HCT116 (cell line): ENCODE measurements at regions not wholly inside any gene's neighbourhood (a gene's known extent, or its start where the extent isn't known, plus 50 kb on each side); places are given as distances from the start of the nearest gene placed in this dataset.

Experiments used
- ATAC-seq: fragments of 200-7000 bp; cut with Tn5 transposase; 2 replicates; pipeline ENCODE4 v1.9.1; 2020; ENCODE audit warnings: mild to moderate bottlenecking, moderate library complexity
- BruUV-seq: library from RNA; stranded (reverse); fragments of 400-500 nt; replicated peaks from 2 replicates; lab custom pipeline; 2021; lab: Mats Ljungman, UMichigan
- CTCF ChIA-PET: fragments of 300-600 bp; sonication (Branson Sonifier 250); formaldehyde crosslinking; loops from one replicate; lab custom pipeline; 2021; ENCODE audit warnings: antibody characterized with exemption; lab: Charles Lee
- POLR2A ChIA-PET: fragments of 300-600, 350-600 bp; sonication (Branson Sonifier 250); formaldehyde crosslinking; loops from one replicate; lab custom pipeline; 2021; ENCODE audit warnings: antibody characterized with exemption; lab: Charles Lee
- RAD21 ChIA-PET, 2 experiments: fragments of 300-600 bp; sonication (Branson Sonifier 250); formaldehyde crosslinking; loops; one replicate each; lab custom pipeline; 2023; ENCODE audit warnings: low total read pairs in 2 of 2; ENCODE audit not compliant: uncharacterized antibody in 2 of 2, unreplicated experiment in 2 of 2, low non-redundant PET in 1 of 2; lab: Charles Lee
- DNase-seq: peaks from one replicate; pipeline ENCODE4 v3.0.0-alpha.2; 2010; ENCODE audit warnings: low read depth, low spot score
- H2AFZ ChIP-seq: fragments of 200-600 bp; shearing (Covaris generic), sonication (generic); 2 replicates; pipeline ENCODE4 v1.6.1; 2017; ENCODE audit warnings: low read depth, mixed run types, mixed read lengths, antibody characterized with exemption, low read length; ENCODE audit not compliant: poor library complexity, severe bottlenecking
- H3K27ac ChIP-seq: 2 replicates; pipeline ENCODE4 v1.5.1; 2012; ENCODE audit warnings: low read depth, low read length
- H3K27me3 ChIP-seq: fragments of 200-600 bp; sonication (generic); 2 replicates; pipeline ENCODE4 v1.6.1; 2016; ENCODE audit warnings: mixed run types, low read length, mixed read lengths; ENCODE audit not compliant: insufficient read depth
- H3K36me3 ChIP-seq, 2 experiments: fragments of 200-500 bp in 1 of 2; fragments of 200-600 bp in 1 of 2; sonication (Bioruptor generic) in 1 of 2; sonication (generic) in 1 of 2; 2 replicates each; pipeline versions ENCODE4 v1.5.1 to v1.6.1; 2014 to 2016; ENCODE audit warnings: low read length in 2 of 2, inconsistent platforms in 1 of 2, mixed read lengths in 1 of 2, mixed run types in 1 of 2; ENCODE audit not compliant: insufficient read depth in 2 of 2, control insufficient read depth in 1 of 2
- H3K4me1 ChIP-seq, 2 experiments: fragments of 200-600 bp in 1 of 2; sonication (generic) in 1 of 2; 2 replicates each; pipeline versions ENCODE4 v1.5.1 to v1.6.1; 2012 to 2017; ENCODE audit warnings: low read length in 2 of 2, inconsistent platforms in 1 of 2, mild to moderate bottlenecking in 1 of 2, mixed read lengths in 1 of 2, mixed run types in 1 of 2, moderate library complexity in 1 of 2; ENCODE audit not compliant: insufficient read depth in 2 of 2, control insufficient read depth in 1 of 2
- H3K4me2 ChIP-seq: fragments of 200-600 bp; sonication (generic); 2 replicates; pipeline ENCODE4 v1.6.1; 2017; ENCODE audit warnings: mixed run types, low read length, mixed read lengths
- H3K4me3 ChIP-seq, 2 experiments: fragments of 200-600 bp in 1 of 2; sonication (generic) in 1 of 2; replicated peaks in 1 of 2; 2 replicates each; pipeline ENCODE4 v1.5.1; 2011 to 2016; ENCODE audit warnings: low read length in 2 of 2, control low read depth in 1 of 2, low read depth in 1 of 2, mild to moderate bottlenecking in 1 of 2, mixed read lengths in 1 of 2, mixed run types in 1 of 2
- H3K79me2 ChIP-seq: fragments of 200-600 bp; sonication (generic); 2 replicates; pipeline ENCODE4 v1.6.1; 2017; ENCODE audit warnings: mild to moderate bottlenecking, mixed run types, low read length, moderate library complexity, mixed read lengths; ENCODE audit not compliant: insufficient read depth
- H3K9ac ChIP-seq: fragments of 200-600 bp; sonication (generic); 2 replicates; pipeline ENCODE4 v1.6.1; 2016; ENCODE audit warnings: low read length, mixed read lengths
- H3K9me2 ChIP-seq: fragments of 200-600 bp; sonication (generic), shearing (Covaris generic); 2 replicates; pipeline ENCODE4 v1.6.1; 2017; ENCODE audit warnings: mixed run types, mild to moderate bottlenecking, moderate library complexity; ENCODE audit not compliant: insufficient read depth
- H3K9me3 ChIP-seq, 2 experiments: fragments of 200-500 bp in 1 of 2; fragments of 200-600 bp in 1 of 2; sonication (Bioruptor generic) in 1 of 2; sonication (generic) in 1 of 2; 2 replicates each; pipeline ENCODE4 v1.6.1; 2014 to 2017; ENCODE audit warnings: low read length in 2 of 2, mixed read lengths in 2 of 2, inconsistent platforms in 1 of 2, low read depth in 1 of 2, mild to moderate bottlenecking in 1 of 2, mixed run types in 1 of 2, moderate library complexity in 1 of 2; ENCODE audit not compliant: control insufficient read depth in 1 of 2, insufficient read depth in 1 of 2
- H4K20me1 ChIP-seq: fragments of 200-600 bp; sonication (generic), shearing (Covaris generic); 2 replicates; pipeline ENCODE4 v1.6.1; 2017; ENCODE audit warnings: mixed run types, mild to moderate bottlenecking, moderate library complexity; ENCODE audit not compliant: insufficient read depth
- CBX3 ChIP-seq: IDR thresholded peaks from 2 replicates; pipeline ENCODE4 v1.6.1; 2012; ENCODE audit warnings: low read depth
- EZH2 ChIP-seq: fragments of 200-600 bp; sonication (generic); IDR thresholded peaks from 2 replicates; pipeline ENCODE4 v1.6.1; 2017; ENCODE audit warnings: antibody characterized with exemption, mixed run types
- SRF ChIP-seq: IDR thresholded peaks from 2 replicates; pipeline ENCODE4 v1.6.1; 2012; ENCODE audit warnings: low read depth
- YY1 ChIP-seq: IDR thresholded peaks from 2 replicates; pipeline ENCODE4 v1.6.1; 2011; ENCODE audit warnings: low read length, low read depth, moderate library complexity, mild to moderate bottlenecking; ENCODE audit not compliant: insufficient replicate concordance; ENCODE audit errors: extremely low read depth
- intact Hi-C: fragments of 100-400 bp; cut with micrococcal nuclease; formaldehyde crosslinking; loops from 2 replicates; pipeline ENCODE4 v1.10.0; 2022
- TF ChIP-seq, protein P1 (sequence below), 3 experiments: fragments of 200-600 bp in 1 of 3; sonication (generic) in 1 of 3; IDR thresholded peaks in 2 of 3; conservative IDR thresholded peaks in 1 of 3; 2 replicates each; pipeline ENCODE4 v1.5.1; 2012 to 2017; ENCODE audit warnings: low read depth in 2 of 3, low read length in 2 of 3, antibody characterized with exemption in 1 of 3, borderline replicate concordance in 1 of 3, control low read depth in 1 of 3, mild to moderate bottlenecking in 1 of 3, mixed read lengths in 1 of 3, mixed run types in 1 of 3, moderate library complexity in 1 of 3; ENCODE audit not compliant: insufficient read depth in 1 of 3

DNA sequence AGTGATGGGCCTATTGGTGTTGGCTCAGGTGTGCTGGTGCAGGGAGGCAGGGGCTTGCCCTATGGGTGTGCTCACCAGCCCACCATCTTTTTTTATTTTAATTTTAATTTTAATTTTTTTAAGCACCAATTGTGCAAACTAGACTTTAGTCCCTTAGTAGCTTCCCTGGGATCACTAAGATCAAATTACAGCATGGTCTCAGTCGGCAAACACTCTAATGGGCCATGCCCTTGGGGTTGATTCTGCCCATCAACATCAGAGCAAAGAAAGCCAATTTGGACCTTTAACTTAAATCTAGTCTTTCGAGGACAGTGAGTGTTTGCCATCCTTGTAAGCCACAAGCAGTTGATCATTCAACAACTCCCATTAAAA, 64.7 kb upstream of the KCNE2 start (continued):
- TF ChIP-seq, protein P1, sequence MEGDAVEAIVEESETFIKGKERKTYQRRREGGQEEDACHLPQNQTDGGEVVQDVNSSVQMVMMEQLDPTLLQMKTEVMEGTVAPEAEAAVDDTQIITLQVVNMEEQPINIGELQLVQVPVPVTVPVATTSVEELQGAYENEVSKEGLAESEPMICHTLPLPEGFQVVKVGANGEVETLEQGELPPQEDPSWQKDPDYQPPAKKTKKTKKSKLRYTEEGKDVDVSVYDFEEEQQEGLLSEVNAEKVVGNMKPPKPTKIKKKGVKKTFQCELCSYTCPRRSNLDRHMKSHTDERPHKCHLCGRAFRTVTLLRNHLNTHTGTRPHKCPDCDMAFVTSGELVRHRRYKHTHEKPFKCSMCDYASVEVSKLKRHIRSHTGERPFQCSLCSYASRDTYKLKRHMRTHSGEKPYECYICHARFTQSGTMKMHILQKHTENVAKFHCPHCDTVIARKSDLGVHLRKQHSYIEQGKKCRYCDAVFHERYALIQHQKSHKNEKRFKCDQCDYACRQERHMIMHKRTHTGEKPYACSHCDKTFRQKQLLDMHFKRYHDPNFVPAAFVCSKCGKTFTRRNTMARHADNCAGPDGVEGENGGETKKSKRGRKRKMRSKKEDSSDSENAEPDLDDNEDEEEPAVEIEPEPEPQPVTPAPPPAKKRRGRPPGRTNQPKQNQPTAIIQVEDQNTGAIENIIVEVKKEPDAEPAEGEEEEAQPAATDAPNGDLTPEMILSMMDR (IDR thresholded peaks at IDR 0.05 in 2 of 3, conservative IDR thresholded peaks at IDR 0.05 in 1 of 3; ENCODE audit: borderline replicate concordance in 1 of 3, insufficient read depth in 1 of 3, low read depth in 2 of 3, low read length in 2 of 3) = no peak
- TF ChIP-seq EZH2 (no peak), CBX3 (no peak)

DNA sequence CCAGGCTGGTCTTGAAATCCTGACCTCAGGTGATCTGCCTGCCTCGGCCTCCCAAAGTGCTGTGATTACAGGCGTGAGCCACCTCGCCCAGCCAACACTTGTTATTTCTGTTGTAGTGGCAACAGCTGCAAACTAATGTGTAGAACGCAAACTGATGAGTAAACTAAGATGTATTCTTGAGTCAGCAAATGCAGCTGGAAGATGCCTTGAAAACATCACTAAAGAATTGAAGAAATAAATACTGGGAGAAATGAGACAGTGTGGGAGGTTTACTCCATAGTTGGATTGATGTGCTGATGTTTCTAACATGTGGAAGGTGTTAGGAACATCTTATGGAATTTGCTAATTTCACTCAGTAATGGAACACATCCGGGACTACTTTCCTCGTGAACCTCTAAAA, 61.3 kb upstream of the KCNE2 start:
- no peaks in the 10 kb centered on the region for H3K4me1 ChIP-seq
- no peak for DNase-seq
- no peaks in the 10 kb centered on the region for H3K9me3 ChIP-seq
- BruUV-seq = no TSS peak
- ChIA-PET POLR2A (no interaction called here), RAD21 (no interaction called here), CTCF (no interaction called here)
- no peak overlapping the region for H3K27ac ChIP-seq
- no peaks in the 10 kb centered on the region for H4K20me1 ChIP-seq
- no peak overlapping the region for H3K4me3 ChIP-seq
- H3K4me2 ChIP-seq = no peak overlapping the region
- H3K9me2 ChIP-seq = no peaks in the 10 kb centered on the region
- intact Hi-C loops = no loop called here
- H3K79me2 ChIP-seq = no peaks in the 10 kb centered on the region
- TF ChIP-seq SRF (no peak), YY1 (no peak)
- no peak overlapping the region for H2AFZ ChIP-seq
- ATAC-seq = no peak
- no peak overlapping the region for H3K9ac ChIP-seq
- H3K27me3 ChIP-seq = 0 out of 2 replicates have a peak, but pooled peaks cover 9% of the 10 kb centered on the region
- no peaks in the 10 kb centered on the region for H3K36me3 ChIP-seq
